OCI-LY7 (cell line): ENCODE measurements at regions not wholly inside any gene's neighbourhood (a gene's known extent, or its start where the extent isn't known, plus 50 kb on each side); places are given as distances from the start of the nearest gene placed in this dataset.

ENCODE experiments used
- BruUV-seq: library from RNA; stranded (reverse); fragments of 400-500 nt; replicated peaks from 2 replicates; lab custom pipeline; 2021; lab: Mats Ljungman, UMichigan
- CTCF ChIA-PET: fragments of 300-600 bp; sonication (Branson Sonifier 250); formaldehyde crosslinking; loops from one replicate; lab custom pipeline; 2022; ENCODE audit warnings: antibody characterized with exemption; ENCODE audit not compliant: unreplicated experiment; lab: Charles Lee
- POLR2A ChIA-PET: fragments of 300-600 bp; sonication (Branson Sonifier 250); formaldehyde crosslinking; loops from one replicate; lab custom pipeline; 2022; ENCODE audit warnings: antibody characterized with exemption; lab: Charles Lee
- DNase-seq: peaks from one replicate; pipeline ENCODE4 v3.0.0-alpha.2; 2015; ENCODE audit warnings: low spot score
- H2AFZ ChIP-seq: fragments of 200-600 bp; sonication (generic), shearing (Covaris generic); 2 replicates; pipeline ENCODE4 v1.6.1; 2014; ENCODE audit warnings: mild to moderate bottlenecking, antibody characterized with exemption, low read length, moderate library complexity
- H3K27ac ChIP-seq: fragments of 200-600 bp; sonication (generic); 2 replicates; pipeline ENCODE4 v1.5.1; 2014; ENCODE audit warnings: mixed run types, low read depth, mild to moderate bottlenecking, moderate library complexity, low read length, inconsistent platforms; ENCODE audit not compliant: poor library complexity, severe bottlenecking
- H3K36me3 ChIP-seq: fragments of 200-600 bp; sonication (generic); 2 replicates; pipeline ENCODE4 v1.6.1; 2014; ENCODE audit warnings: mild to moderate bottlenecking, antibody characterized with exemption, low read length, moderate library complexity, mixed read lengths; ENCODE audit not compliant: insufficient read depth
- H3K4me1 ChIP-seq: fragments of 200-600 bp; sonication (generic); 2 replicates; pipeline ENCODE4 v1.5.1; 2014; ENCODE audit warnings: mild to moderate bottlenecking, low read length; ENCODE audit not compliant: insufficient read depth, poor library complexity, severe bottlenecking
- H3K4me2 ChIP-seq: fragments of 200-600 bp; sonication (generic); 2 replicates; pipeline ENCODE4 v1.6.1; 2014; ENCODE audit warnings: mild to moderate bottlenecking, low read length
- H3K4me3 ChIP-seq: fragments of 200-600 bp; sonication (generic); 2 replicates; pipeline ENCODE4 v1.5.1; 2014; ENCODE audit warnings: mild to moderate bottlenecking, low read depth, low read length; ENCODE audit not compliant: poor library complexity, severe bottlenecking
- H3K79me2 ChIP-seq: fragments of 200-600 bp; sonication (generic); 2 replicates; pipeline ENCODE4 v1.6.1; 2016; ENCODE audit warnings: low read depth, mild to moderate bottlenecking, low read length, moderate library complexity, mixed read lengths; ENCODE audit not compliant: insufficient read depth
- H3K9me2 ChIP-seq: fragments of 200-600 bp; sonication (generic); 2 replicates; pipeline ENCODE4 v1.6.1; 2016; ENCODE audit warnings: mild to moderate bottlenecking, low read length, mixed read lengths; ENCODE audit not compliant: insufficient read depth
- H3K9me3 ChIP-seq: fragments of 200-600 bp; sonication (generic); 2 replicates; pipeline ENCODE4 v1.6.1; 2014; ENCODE audit warnings: mild to moderate bottlenecking, mixed run types, low read length, mixed read lengths
- H4K20me1 ChIP-seq: fragments of 200-600 bp; sonication (generic); 2 replicates; pipeline ENCODE4 v1.6.1; 2014; ENCODE audit warnings: mild to moderate bottlenecking, antibody characterized with exemption, low read length, moderate library complexity, mixed read lengths; ENCODE audit not compliant: insufficient read depth
- EZH2phosphoT487 ChIP-seq: fragments of 200-600 bp; sonication (generic); IDR thresholded peaks from 2 replicates; pipeline ENCODE4 v1.6.1; 2018; ENCODE audit warnings: low read depth, borderline replicate concordance, mild to moderate bottlenecking, mixed run types, antibody characterized with exemption, low read length, moderate library complexity, mixed read lengths
- intact Hi-C: fragments of 100-400 bp; cut with micrococcal nuclease; formaldehyde crosslinking; loops from one replicate; pipeline ENCODE4 v1.10.0; 2022; ENCODE audit not compliant: unreplicated experiment
- TF ChIP-seq, protein P1 (sequence below): fragments of 200-600 bp; sonication (generic); conservative IDR thresholded peaks from 2 replicates; pipeline ENCODE4 v1.5.1; 2014; ENCODE audit warnings: mild to moderate bottlenecking, antibody characterized with exemption, low read length, moderate library complexity, mixed read lengths

DNA sequence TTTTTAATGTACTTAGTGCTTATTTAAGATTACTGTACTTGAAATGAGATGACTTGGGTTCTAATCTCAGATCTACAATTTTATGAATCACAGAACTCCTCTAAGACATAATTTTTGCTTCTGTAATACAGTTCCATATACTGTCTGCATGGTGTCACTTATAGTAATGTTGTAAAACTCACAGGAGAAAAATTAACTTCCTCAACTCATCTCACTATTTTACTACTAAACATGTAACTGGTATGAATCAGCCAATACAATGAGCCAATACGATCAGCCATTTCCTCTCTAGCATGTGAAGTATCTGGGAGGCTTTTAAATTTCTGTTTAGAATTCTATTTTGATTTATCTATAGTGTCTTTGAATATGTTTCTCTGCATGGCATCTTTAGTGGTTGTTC is 85.3 kb downstream of the NHLRC3 start:
- H2AFZ ChIP-seq = no peak overlapping the region
- H3K27ac ChIP-seq = no peak overlapping the region
- H3K4me3 ChIP-seq = no peak overlapping the region
- TF ChIP-seq, protein P1, sequence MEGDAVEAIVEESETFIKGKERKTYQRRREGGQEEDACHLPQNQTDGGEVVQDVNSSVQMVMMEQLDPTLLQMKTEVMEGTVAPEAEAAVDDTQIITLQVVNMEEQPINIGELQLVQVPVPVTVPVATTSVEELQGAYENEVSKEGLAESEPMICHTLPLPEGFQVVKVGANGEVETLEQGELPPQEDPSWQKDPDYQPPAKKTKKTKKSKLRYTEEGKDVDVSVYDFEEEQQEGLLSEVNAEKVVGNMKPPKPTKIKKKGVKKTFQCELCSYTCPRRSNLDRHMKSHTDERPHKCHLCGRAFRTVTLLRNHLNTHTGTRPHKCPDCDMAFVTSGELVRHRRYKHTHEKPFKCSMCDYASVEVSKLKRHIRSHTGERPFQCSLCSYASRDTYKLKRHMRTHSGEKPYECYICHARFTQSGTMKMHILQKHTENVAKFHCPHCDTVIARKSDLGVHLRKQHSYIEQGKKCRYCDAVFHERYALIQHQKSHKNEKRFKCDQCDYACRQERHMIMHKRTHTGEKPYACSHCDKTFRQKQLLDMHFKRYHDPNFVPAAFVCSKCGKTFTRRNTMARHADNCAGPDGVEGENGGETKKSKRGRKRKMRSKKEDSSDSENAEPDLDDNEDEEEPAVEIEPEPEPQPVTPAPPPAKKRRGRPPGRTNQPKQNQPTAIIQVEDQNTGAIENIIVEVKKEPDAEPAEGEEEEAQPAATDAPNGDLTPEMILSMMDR = no peak
- TF ChIP-seq EZH2phosphoT487 = no peak
- ChIA-PET CTCF (no interaction called here), POLR2A (no interaction called here)
- no peaks in the 10 kb centered on the region for H3K9me2 ChIP-seq
- no peaks in the 10 kb centered on the region for H3K79me2 ChIP-seq
- no peak for DNase-seq
- no peaks in the 10 kb centered on the region for H4K20me1 ChIP-seq
- no peak overlapping the region for H3K4me2 ChIP-seq
- no peaks in the 10 kb centered on the region for H3K36me3 ChIP-seq
- no peaks in the 10 kb centered on the region for H3K4me1 ChIP-seq
- BruUV-seq = no TSS peak
- H3K9me3 ChIP-seq = no peaks in the 10 kb centered on the region
- intact Hi-C loops = no loop called here

DNA sequence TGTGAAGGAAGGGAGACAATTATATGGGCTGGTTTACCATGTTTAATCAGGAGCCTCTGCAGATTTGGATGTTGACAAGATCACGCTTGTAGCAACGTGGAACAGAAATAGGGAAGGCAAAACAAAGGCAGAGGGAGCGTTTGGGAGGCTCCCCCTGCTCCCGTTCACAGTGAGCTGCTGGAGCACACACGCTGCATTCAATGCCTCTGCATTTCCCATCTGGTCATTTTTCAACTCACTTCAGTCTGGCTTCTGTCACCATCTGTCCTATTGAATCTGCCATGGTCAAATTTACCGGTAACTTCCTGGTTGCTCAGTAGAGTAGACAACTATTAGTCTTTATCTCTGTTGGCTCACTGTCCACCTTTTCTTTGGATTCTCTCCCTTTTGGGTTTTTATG is 91.0 kb downstream of the NHLRC3 start:
- Histone ChIP-seq H3K4me1 (no peaks in the 10 kb centered on the region), H3K4me2 (no peak overlapping the region), H3K9me2 (no peaks in the 10 kb centered on the region), H2AFZ (no peak overlapping the region), H3K9me3 (no peaks in the 10 kb centered on the region), H3K27ac (no peak overlapping the region), H4K20me1 (no peaks in the 10 kb centered on the region), H3K36me3 (no peaks in the 10 kb centered on the region), H3K79me2 (no peaks in the 10 kb centered on the region), H3K4me3 (no peak overlapping the region)
- POLR2A ChIA-PET = no interaction called here
- TF ChIP-seq, protein P1 = no peak
- no peak for TF ChIP-seq EZH2phosphoT487
- intact Hi-C loops = no loop called here
- no TSS peak for BruUV-seq
- no peak for DNase-seq
- CTCF ChIA-PET = no interaction called here

- no peak overlapping the region for H3K4me2 ChIP-seq
- H3K4me3 ChIP-seq = no peak overlapping the region
- TF ChIP-seq, protein P1 = no peak
- no peak for TF ChIP-seq EZH2phosphoT487
- no peaks in the 10 kb centered on the region for H3K36me3 ChIP-seq
- intact Hi-C loops = no loop called here
- no peak overlapping the region for H3K27ac ChIP-seq
- DNase-seq = no peak
- POLR2A ChIA-PET = interaction anchor here (0.6 kb wide), 1 partner anchor 42 kb away, joined by 3 read pairs; no protein-coding TSS in a partner anchor
- H3K9me2 ChIP-seq = no peaks in the 10 kb centered on the region
- CTCF ChIA-PET = no interaction called here
- BruUV-seq = no TSS peak
- H2AFZ ChIP-seq = no peak overlapping the region
- no peaks in the 10 kb centered on the region for H3K79me2 ChIP-seq
- no peaks in the 10 kb centered on the region for H4K20me1 ChIP-seq
- H3K9me3 ChIP-seq = no peaks in the 10 kb centered on the region
- no peaks in the 10 kb centered on the region for H3K4me1 ChIP-seq
Measured at GRCh38 chr13:39130301-39130700, 92.0 kb downstream of the NHLRC3 start.
